ENCODE measurements at regions not wholly inside any gene's neighbourhood (a gene's known extent, or its start where the extent isn't known, plus 50 kb on each side); places are given as distances from the start of the nearest gene placed in this dataset.

GRCh38 chr10:94043431-94043990 is 49.8 kb downstream of the PLCE1 start:
- Mint-ChIP-seq H3K36me3 (ENCODE audit: low read depth) (no peaks in the 10 kb centered on the region), H3K27ac (no peak overlapping the region), H3K4me3 (no peak overlapping the region), H3K27me3 (peaks cover 5% of the 10 kb centered on the region), H3K9me3 (no peaks in the 10 kb centered on the region), H3K4me1 (no peaks in the 10 kb centered on the region)
- ChIA-PET POLR2A (no interaction called here), CTCF (no interaction called here)
- no peak for DNase-seq

GRCh38 chr10:94046098-94046497 is 52.4 kb downstream of the PLCE1 start:
- Mint-ChIP-seq H3K27ac (no peak overlapping the region), H3K9me3 (no peaks in the 10 kb centered on the region), H3K4me1 (no peaks in the 10 kb centered on the region), H3K36me3 (ENCODE audit: low read depth) (no peaks in the 10 kb centered on the region), H3K27me3 (peaks cover 12% of the 10 kb centered on the region), H3K4me3 (no peak overlapping the region)
- ChIA-PET POLR2A (no interaction called here), CTCF (no interaction called here)
- no peak for DNase-seq

GRCh38 chr10:94047293-94047692 is 53.6 kb downstream of the PLCE1 start:
- CTCF ChIA-PET, result no interaction called here
- no peaks in the 10 kb centered on the region for H3K4me1 Mint-ChIP-seq
- H3K9me3 Mint-ChIP-seq, result no peaks in the 10 kb centered on the region
- POLR2A ChIA-PET, result no interaction called here
- H3K27ac Mint-ChIP-seq, result no peak overlapping the region
- no peaks in the 10 kb centered on the region for H3K36me3 Mint-ChIP-seq (ENCODE audit: low read depth)
- no peak for DNase-seq
- H3K27me3 Mint-ChIP-seq, result peaks cover 12% of the 10 kb centered on the region
- H3K4me3 Mint-ChIP-seq, result no peak overlapping the region

GRCh38 chr10:94049911-94050310 is 56.2 kb downstream of the PLCE1 start:
- H3K36me3 Mint-ChIP-seq (ENCODE audit: low read depth), result no peaks in the 10 kb centered on the region
- H3K27ac Mint-ChIP-seq, result no peak overlapping the region
- H3K4me1 Mint-ChIP-seq, result no peaks in the 10 kb centered on the region
- H3K4me3 Mint-ChIP-seq, result no peak overlapping the region
- no peaks in the 10 kb centered on the region for H3K9me3 Mint-ChIP-seq
- DNase-seq, result no peak
- ChIA-PET POLR2A (no interaction called here), CTCF (no interaction called here)
- H3K27me3 Mint-ChIP-seq, result peaks cover 9% of the 10 kb centered on the region

GRCh38 chr10:94052281-94052680 is 58.5 kb downstream of the PLCE1 start:
- Mint-ChIP-seq H3K27ac (no peak overlapping the region), H3K9me3 (no peaks in the 10 kb centered on the region), H3K4me1 (no peaks in the 10 kb centered on the region), H3K36me3 (ENCODE audit: low read depth) (no peaks in the 10 kb centered on the region), H3K27me3 (peaks cover 9% of the 10 kb centered on the region), H3K4me3 (no peak overlapping the region)
- DNase-seq, result no peak
- CTCF ChIA-PET, result no interaction called here
- POLR2A ChIA-PET, result no interaction called here

GRCh38 chr10:94052866-94053791 is 59.4 kb downstream of the PLCE1 start:
- Mint-ChIP-seq H3K4me1 (no peaks in the 10 kb centered on the region), H3K36me3 (ENCODE audit: low read depth) (no peaks in the 10 kb centered on the region), H3K9me3 (no peaks in the 10 kb centered on the region), H3K27me3 (peaks cover 7% of the 10 kb centered on the region), H3K27ac (no peak overlapping the region), H3K4me3 (no peak overlapping the region)
- DNase-seq, result no peak
- ChIA-PET POLR2A (no interaction called here), CTCF (no interaction called here)

GRCh38 chr10:94059178-94059883 is 65.6 kb downstream of the PLCE1 start:
- no peaks in the 10 kb centered on the region for H3K9me3 Mint-ChIP-seq
- peaks cover 3% of the 10 kb centered on the region for H3K27me3 Mint-ChIP-seq
- H3K4me1 Mint-ChIP-seq, result no peaks in the 10 kb centered on the region
- ChIA-PET POLR2A (no interaction called here), CTCF (no interaction called here)
- H3K27ac Mint-ChIP-seq, result no peak overlapping the region
- no peak for DNase-seq
- no peak overlapping the region for H3K4me3 Mint-ChIP-seq
- H3K36me3 Mint-ChIP-seq (ENCODE audit: low read depth), result no peaks in the 10 kb centered on the region

GRCh38 chr10:94061026-94061425 is 67.3 kb downstream of the PLCE1 start:
- Mint-ChIP-seq H3K9me3 (no peaks in the 10 kb centered on the region), H3K4me1 (no peaks in the 10 kb centered on the region), H3K4me3 (no peak overlapping the region), H3K36me3 (ENCODE audit: low read depth) (no peaks in the 10 kb centered on the region), H3K27me3 (peaks cover 3% of the 10 kb centered on the region), H3K27ac (no peak overlapping the region)
- CTCF ChIA-PET, result no interaction called here
- no peak for DNase-seq
- POLR2A ChIA-PET, result no interaction called here

GRCh38 chr10:94062611-94063010 is 68.9 kb downstream of the PLCE1 start:
- Mint-ChIP-seq H3K4me1 (no peaks in the 10 kb centered on the region), H3K4me3 (no peak overlapping the region), H3K36me3 (ENCODE audit: low read depth) (no peaks in the 10 kb centered on the region), H3K27ac (no peak overlapping the region), H3K27me3 (peaks cover 3% of the 10 kb centered on the region), H3K9me3 (no peaks in the 10 kb centered on the region)
- CTCF ChIA-PET, result interaction anchor here (1.3 kb wide), 1 partner anchor 9 kb away, joined by 4 read pairs; no protein-coding TSS in a partner anchor
- POLR2A ChIA-PET, result no interaction called here
- DNase-seq, result no peak

- H3K36me3 Mint-ChIP-seq (ENCODE audit: low read depth), result no peaks in the 10 kb centered on the region
- H3K4me3 Mint-ChIP-seq, result no peak overlapping the region
- no peaks in the 10 kb centered on the region for H3K9me3 Mint-ChIP-seq
- no peak overlapping the region for H3K27ac Mint-ChIP-seq
- DNase-seq, result no peak
- H3K27me3 Mint-ChIP-seq, result no peaks in the 10 kb centered on the region
- H3K4me1 Mint-ChIP-seq, result no peaks in the 10 kb centered on the region
- ChIA-PET CTCF (no interaction called here), POLR2A (no interaction called here)
Observed at GRCh38 chr10:94065362-94065761, 71.6 kb downstream of the PLCE1 start.

- POLR2A ChIA-PET, result no interaction called here
- no peaks in the 10 kb centered on the region for H3K27me3 Mint-ChIP-seq
- H3K27ac Mint-ChIP-seq, result no peak overlapping the region
- no peak for DNase-seq
- H3K9me3 Mint-ChIP-seq, result no peaks in the 10 kb centered on the region
- H3K4me3 Mint-ChIP-seq, result no peak overlapping the region
- CTCF ChIA-PET, result no interaction called here
- H3K36me3 Mint-ChIP-seq (ENCODE audit: low read depth), result no peaks in the 10 kb centered on the region
- no peaks in the 10 kb centered on the region for H3K4me1 Mint-ChIP-seq
Observed at GRCh38 chr10:94065787-94066186, 72.1 kb downstream of the PLCE1 start.

- POLR2A ChIA-PET, result no interaction called here
- Mint-ChIP-seq H3K4me3 (no peak overlapping the region), H3K27me3 (no peaks in the 10 kb centered on the region), H3K36me3 (ENCODE audit: low read depth) (no peaks in the 10 kb centered on the region), H3K4me1 (no peaks in the 10 kb centered on the region), H3K27ac (no peak overlapping the region), H3K9me3 (no peaks in the 10 kb centered on the region)
- CTCF ChIA-PET, result no interaction called here
- DNase-seq, result no peak
Observed at GRCh38 chr10:94066411-94066810, 72.7 kb downstream of the PLCE1 start.

GRCh38 chr10:94069884-94070283 is 76.2 kb downstream of the PLCE1 start:
- POLR2A ChIA-PET, result no interaction called here
- no peak for DNase-seq
- Mint-ChIP-seq H3K36me3 (ENCODE audit: low read depth) (no peaks in the 10 kb centered on the region), H3K9me3 (no peaks in the 10 kb centered on the region), H3K27ac (no peak overlapping the region), H3K4me1 (no peaks in the 10 kb centered on the region), H3K4me3 (no peak overlapping the region), H3K27me3 (no peaks in the 10 kb centered on the region)
- CTCF ChIA-PET, result no interaction called here

Data from activated CD4-positive, alpha-beta T cell treated with anti-CD3 and anti-CD28 coated beads, Interleukin-2, amount 10 ng/mL, durations not matched to agents 7 days and 5 days (primary cell).